ENCODE measurements at regions not wholly inside any gene's neighbourhood (a gene's known extent, or its start where the extent isn't known, plus 50 kb on each side); places are given as distances from the start of the nearest gene placed in this dataset.
A peak's percentile ranks its signal among the peaks of the same experiment; 100 is the strongest.
"Not testable (repeated sequence)": the region's sequence is repeated elsewhere in the genome, so short reads cannot be mapped to it uniquely, and the experiment has no call there.

- H3K9me3 ChIP-seq; H3K4me1 ChIP-seq; H3K27me3 ChIP-seq; DNase-seq (ENCODE audit: low spot score in 2 of 2); H3K27ac ChIP-seq; H3K4me3 ChIP-seq; H3K36me3 ChIP-seq: not testable (repeated sequence)
- peak in 1 of 2 donors; percentile 14 for TF ChIP-seq EP300 (IDR thresholded peaks at IDR 0.05)
- WGBS, 2 donors = 76 to 90% methylated on average over 1 of the region's 1 CpG
Measured at GRCh38 chr3:143921176-143921575, 50.4 kb upstream of the DIPK2A start.
